ENCODE measurements at regions not wholly inside any gene's neighbourhood (a gene's known extent, or its start where the extent isn't known, plus 50 kb on each side); places are given as distances from the start of the nearest gene placed in this dataset.
"Not testable (repeated sequence)": the region's sequence is repeated elsewhere in the genome, so short reads cannot be mapped to it uniquely, and the experiment has no call there.

- DNase-seq, result not testable (repeated sequence)
Observed at GRCh38 chr9:115585458-115585857, 467.5 kb upstream of the TNC start.

DNA sequence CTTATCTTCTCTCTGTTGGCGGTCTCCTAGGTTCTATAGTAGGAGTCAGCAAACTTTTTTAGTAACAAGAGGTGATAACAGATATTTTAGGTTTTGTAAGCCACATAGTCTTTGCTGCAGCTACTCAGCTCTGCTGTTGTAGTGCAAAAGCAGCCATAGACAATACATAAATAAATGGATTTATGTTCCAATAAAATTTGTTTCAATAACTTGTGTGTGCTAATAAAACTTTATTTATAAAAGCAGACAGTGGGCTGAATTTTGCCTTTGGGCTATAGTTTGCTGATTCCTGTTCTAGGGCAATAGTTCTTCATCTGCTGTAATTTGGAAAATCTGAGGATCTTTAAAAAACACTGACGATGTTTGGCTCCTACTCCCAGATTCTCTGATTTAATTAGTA is 469.4 kb upstream of the TNC start:
- DNase-seq, result no peak

GRCh38 chr9:115590011-115590410 is 472.1 kb upstream of the TNC start:
- no peak for DNase-seq

GRCh38 chr9:115591584-115591984 is 473.6 kb upstream of the TNC start:
- DNase-seq, result no peak

- no peak for DNase-seq
Observed at GRCh38 chr9:115593587-115594091, 475.7 kb upstream of the TNC start.

DNA sequence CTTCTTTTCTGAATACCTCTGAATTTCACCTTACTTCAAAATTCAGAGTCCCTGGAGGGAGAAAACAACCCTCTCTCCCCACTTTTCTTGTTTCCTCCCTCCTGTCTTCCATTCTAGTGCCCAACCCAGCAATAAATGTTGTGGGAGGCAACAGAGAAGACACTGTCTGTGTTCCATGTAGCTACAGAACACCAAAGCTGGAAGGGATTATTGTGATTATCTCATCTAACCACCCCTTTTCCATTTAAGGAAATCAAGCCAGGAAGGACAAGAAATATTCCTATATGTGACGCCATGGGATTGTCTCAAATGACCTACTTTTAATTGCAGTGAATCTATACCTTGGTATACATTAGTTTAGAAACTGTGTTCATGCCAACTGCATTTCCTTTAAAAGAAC is 476.6 kb upstream of the TNC start:
- no peak for DNase-seq

- no peak for DNase-seq
Observed at GRCh38 chr9:115596021-115596745, 478.2 kb upstream of the TNC start.

DNA sequence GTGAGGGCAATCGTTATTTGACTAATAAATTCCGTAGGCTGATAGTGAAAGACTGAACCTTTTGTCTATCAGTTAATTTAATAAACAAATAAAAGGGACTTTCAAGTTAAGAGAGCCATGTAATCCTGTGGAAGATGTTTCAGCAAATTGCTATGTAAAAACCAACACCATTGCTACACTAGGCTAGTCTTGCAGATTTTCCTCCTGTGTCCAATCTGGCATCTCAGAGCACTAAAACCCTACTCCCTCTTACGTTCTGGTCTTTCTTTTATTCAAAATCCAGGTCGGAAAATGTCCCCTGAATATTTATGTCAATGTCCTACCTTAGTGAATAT is 478.8 kb upstream of the TNC start:
- DNase-seq, result no peak

GRCh38 chr9:115597330-115597895 is 479.5 kb upstream of the TNC start:
- no peak for DNase-seq

DNA sequence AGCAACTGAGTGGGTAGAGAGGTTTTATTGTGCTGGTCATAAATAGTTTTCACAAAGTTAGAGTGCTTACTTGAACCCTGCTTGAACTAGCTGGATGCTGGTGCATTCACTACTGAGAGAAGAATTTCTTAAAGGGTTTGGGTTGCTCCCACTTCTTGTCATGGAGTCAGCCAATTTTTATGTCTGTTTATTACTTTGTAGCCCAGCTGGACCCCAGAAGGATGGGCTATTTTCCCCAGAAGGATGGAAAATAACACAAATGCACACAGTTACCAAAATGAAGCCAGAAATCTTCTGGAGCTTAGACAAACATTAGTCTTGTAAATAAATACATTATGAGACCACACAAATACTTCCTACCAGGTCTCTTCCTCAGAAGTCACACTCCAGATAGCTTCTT is 480.8 kb upstream of the TNC start:
- DNase-seq, result no peak

GRCh38 chr9:115599898-115600297 is 481.9 kb upstream of the TNC start:
- no peak for DNase-seq

DNA sequence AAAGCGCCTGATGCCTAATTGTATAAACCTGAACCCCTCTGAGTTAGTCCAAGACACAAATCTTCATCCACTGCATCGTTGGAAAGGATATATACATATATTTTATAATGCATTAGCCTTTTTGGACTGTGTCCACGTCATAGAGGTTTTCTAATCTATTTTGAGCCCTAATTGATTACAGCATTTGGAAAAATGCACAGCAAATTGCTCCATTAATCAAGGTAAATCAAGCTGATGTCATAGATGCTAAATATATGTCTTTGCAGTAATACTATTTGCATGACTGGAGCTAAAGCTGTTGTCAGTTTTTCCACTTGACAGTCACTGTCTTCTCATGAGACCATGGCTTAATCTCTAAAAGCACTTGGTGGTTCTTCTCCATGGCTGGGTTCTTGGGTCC is 483.5 kb upstream of the TNC start:
- DNase-seq, result no peak

GRCh38 chr9:115604831-115605483 is 487.0 kb upstream of the TNC start:
- no peak for DNase-seq

GRCh38 chr9:115606838-115607237 is 488.9 kb upstream of the TNC start:
- DNase-seq, result no peak

DNA sequence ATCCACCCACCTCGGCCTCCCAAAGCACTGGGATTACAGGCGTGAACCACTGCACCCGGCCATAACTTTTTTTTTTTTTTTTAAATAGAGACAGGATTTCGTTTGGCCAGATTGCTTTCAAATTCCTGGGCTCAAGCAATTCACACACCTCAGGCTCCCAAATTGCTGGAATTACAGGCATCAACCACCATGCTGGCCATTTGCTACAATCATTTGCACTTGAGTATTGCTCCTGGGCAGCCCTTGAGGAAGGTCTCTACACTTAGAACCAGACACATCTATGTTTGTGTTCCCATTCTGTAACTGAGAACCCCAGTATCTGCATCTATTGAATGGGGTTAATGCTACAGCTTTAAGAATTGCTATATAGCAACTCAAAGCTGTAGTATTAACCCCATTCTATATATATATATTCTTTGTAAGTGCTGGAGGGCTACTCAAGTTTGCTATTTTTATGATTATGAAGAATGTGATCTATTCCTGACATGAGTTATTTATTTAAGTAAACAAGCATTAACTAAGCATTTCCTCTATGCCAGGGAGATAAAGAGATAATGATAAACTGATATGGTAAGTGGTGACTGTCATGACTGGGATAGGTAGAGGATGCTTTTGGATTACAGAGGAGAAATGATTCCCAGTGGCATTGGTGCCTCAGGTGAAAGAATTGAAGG is 496.5 kb upstream of the TNC start:
- no peak for DNase-seq

DNA sequence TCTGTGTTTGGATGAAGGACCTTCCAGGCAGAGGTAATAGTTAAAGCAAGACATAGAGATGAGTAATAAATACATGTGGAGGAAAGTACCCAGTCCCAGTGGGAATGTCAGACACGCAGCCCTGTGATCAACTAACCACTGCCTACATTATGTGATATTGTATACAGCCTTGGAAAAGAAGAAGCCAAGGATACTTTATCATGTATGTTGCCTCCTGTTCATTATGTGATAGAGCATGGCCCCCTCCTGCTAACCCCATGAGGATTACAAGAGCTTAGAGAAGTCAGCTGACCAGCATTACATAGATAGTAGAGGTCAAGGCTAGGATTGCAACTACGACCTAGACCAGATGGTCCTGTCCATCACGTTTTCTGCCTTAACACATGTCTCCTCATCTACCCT is 497.0 kb upstream of the TNC start:
- no peak for DNase-seq

DNA sequence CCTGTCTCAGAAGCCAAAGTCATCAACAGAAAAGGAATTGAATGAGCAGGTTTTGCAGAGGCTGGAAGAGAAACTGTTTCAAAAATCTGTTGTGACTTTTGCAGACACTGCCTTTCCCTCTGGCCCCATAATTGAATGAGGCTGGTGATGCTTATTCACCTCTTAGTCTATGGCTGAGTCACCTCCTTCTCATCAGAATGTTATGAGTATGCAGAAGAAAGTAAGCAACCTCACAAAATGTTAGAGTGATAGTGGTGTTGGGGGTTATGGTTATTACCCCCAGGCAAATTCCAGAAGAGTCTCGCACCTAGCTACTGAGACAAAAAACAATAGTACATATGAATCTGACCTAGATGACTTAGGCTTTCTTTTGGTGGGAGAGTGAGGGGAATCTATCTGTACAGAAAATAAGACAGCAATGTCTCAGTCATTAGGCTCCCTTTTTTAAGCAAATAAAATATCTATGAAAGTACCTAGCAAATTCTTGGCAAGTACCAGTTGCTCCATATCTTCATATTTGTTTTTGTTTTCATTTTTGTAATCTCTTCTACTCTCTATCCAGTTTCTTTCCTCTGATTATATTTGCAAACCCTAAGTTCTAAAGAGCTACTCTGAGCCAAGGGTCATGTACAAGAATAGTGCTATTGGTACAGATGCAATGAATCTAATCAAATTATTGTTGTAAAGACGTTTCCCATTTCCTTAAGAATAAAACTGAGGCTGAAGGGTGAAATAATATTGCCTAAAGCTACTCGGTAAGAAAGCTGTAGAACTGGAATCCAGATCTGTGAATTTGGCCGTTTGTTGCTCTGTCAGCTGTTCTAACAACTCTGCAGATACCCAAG is 498.1 kb upstream of the TNC start:
- no peak for DNase-seq

DNA sequence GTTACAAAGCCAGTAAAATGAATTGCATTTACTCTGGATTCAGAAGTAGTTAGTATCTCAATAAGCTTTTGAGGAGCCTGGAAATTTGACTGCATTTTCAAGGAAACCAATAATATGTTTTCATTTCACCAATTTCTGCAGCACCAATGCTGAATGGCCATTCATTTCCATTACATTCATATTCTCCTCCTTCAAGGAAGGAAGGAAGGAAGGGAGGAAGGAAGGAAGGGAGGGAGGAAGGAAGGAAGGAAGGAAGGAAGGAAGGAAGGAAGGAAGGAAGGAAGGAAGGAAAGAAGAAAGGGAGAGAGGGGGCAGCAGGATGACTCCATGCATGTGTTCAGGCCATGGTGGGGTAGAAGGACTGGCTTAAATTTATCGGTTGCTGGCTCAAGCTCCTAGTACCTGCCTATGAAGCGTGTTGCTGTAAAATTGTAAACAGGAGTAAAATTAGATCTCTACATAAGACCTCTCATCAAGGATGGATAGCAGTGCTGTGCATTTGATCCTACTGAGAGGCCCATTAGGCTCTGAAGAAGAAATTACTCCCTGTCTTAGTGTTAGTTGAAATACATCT is 498.8 kb upstream of the TNC start:
- no peak for DNase-seq

- no peak for DNase-seq
Observed at GRCh38 chr9:115625251-115625650, 507.3 kb upstream of the TNC start.

- DNase-seq, result no peak
Observed at GRCh38 chr9:115625954-115626353, 508.0 kb upstream of the TNC start.

DNA sequence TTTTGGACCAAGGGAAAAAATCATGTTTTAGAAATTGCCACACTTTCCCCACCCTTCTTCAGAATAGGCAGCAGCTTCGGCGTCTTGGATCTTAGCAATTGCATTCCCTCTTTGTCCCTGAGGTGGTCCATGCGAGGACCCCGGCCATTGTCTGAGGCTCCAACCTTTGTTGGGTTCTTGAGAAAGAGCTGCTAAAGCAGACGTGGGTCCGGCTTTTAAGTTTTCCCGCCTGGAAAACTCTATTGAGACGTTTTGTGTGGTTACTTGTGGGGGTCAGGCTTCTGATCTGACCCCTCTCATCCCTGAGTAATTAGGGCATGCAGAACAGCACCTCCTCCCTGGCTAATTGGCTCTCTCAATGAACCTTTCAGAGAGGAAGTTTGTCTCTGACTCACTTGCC is 509.6 kb upstream of the TNC start:
- no peak for DNase-seq

- no peak for DNase-seq
Observed at GRCh38 chr9:115628426-115628825, 510.5 kb upstream of the TNC start.
